Large intestine (tissue), 3 donors: ENCODE measurements at regions not wholly inside any gene's neighbourhood (a gene's known extent, or its start where the extent isn't known, plus 50 kb on each side); places are given as distances from the start of the nearest gene placed in this dataset.

Source experiments
- DNase-seq, 2 donors: peaks; one replicate each; pipeline versions ENCODE4 v3.0.0 to v3.0.0-alpha.2; 2013
- H3K27ac ChIP-seq: one replicate; pipeline ENCODE4 v1.5.1; 2013; ENCODE audit warnings: low read length
- H3K27me3 ChIP-seq: 2 replicates; pipeline ENCODE4 v1.6.1; 2013; ENCODE audit warnings: low read length; ENCODE audit not compliant: control insufficient read depth, insufficient read depth
- H3K36me3 ChIP-seq: 2 replicates; pipeline ENCODE4 v1.6.1; 2013; ENCODE audit warnings: low read length; ENCODE audit not compliant: control insufficient read depth, insufficient read depth
- H3K4me1 ChIP-seq: one replicate; pipeline ENCODE4 v1.6.1; 2013; ENCODE audit warnings: low read length; ENCODE audit not compliant: control insufficient read depth, insufficient read depth
- H3K4me3 ChIP-seq: one replicate; pipeline ENCODE4 v1.5.1; 2013; ENCODE audit warnings: low read length
- H3K9me3 ChIP-seq: one replicate; pipeline ENCODE4 v1.6.1; 2013; ENCODE audit warnings: mild to moderate bottlenecking, low read depth, low read length, moderate library complexity; ENCODE audit not compliant: control insufficient read depth
- WGBS: methylation state at CpG from one replicate; pipeline ENCODE4 v1.1.5; 2013; ENCODE audit warnings: low lambda C conversion rate; ENCODE audit not compliant: insufficient coverage; 5-methylcytosine and 5-hydroxymethylcytosine counted together

DNA sequence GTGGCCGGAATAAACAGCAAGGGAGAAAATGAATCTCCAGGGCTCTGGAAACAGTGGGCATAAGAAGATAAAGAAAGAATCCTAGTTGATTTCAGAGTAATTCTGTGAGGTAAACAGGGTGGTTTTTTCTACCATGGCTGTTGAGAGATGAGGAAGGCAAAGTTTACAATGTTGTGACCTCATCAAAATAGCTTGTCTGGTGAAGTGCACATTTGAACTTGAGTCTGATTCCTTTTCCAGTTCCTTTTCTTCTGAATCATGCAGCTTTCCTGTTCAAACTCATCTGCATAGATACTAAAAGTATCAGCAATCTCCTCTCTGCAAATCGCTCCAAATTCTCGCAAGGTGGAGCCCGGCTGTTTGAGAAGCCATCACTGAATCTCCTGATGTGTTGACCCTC is 161.7 kb downstream of the PLPP3 start:
- no peaks in the 10 kb centered on the region for H3K36me3 ChIP-seq
- H3K27me3 ChIP-seq, result no peaks in the 10 kb centered on the region
- H3K4me3 ChIP-seq, result no peak overlapping the region
- DNase-seq, result no peak
- H3K27ac ChIP-seq, result peak overlapping the region; percentile 18
- H3K9me3 ChIP-seq, result no peaks in the 10 kb centered on the region
- peaks cover 34% of the 10 kb centered on the region for H3K4me1 ChIP-seq
- WGBS, result 100% methylated on average over 1 of the region's 4 CpGs

DNA sequence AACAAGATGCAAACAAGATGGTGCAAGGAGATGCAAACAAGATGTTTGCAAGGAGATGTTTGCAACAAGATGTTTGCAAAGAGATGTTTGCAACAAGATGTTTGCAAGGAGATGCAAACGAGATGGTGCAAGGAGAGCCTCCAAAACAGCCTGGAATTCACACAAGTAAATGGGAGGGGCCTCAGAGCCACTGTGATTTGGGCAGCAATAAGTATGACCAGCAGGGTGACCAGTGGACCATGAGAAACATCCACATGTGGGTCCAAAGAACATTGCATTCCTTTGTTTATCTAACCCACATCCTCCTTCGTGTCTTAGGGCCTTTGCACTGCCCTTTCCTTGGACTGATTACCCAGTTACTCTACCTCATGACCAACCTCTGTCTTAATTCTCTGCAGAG is 162.9 kb downstream of the PLPP3 start:
- no peaks in the 10 kb centered on the region for H3K27me3 ChIP-seq
- H3K27ac ChIP-seq, result no peak overlapping the region
- H3K9me3 ChIP-seq, result no peaks in the 10 kb centered on the region
- H3K36me3 ChIP-seq, result no peaks in the 10 kb centered on the region
- WGBS, result 67% methylated on average over 2 of the region's 2 CpGs
- H3K4me3 ChIP-seq, result no peak overlapping the region
- peaks cover 34% of the 10 kb centered on the region for H3K4me1 ChIP-seq
- DNase-seq, result peak; percentile 48 to 65

DNA sequence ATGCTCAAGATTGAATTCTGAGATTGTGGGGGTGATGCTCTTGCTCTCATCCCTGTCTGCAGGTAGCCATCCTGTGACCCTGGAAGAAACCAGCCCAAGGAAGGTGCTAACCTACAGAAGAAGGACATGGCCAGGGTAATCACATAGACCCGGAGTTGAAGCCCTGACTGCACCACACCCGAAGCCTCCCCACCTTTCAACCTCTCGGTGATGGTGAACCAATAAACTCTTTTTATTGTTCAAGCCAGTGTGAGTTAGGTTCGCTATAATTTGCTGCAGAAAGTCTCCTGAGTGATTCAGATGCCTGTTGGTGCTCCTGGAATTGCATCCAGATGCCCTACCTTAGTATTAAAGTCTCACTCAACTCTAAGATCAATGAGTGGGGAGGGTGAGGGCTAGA is 163.6 kb downstream of the PLPP3 start:
- Histone ChIP-seq H3K36me3 (no peaks in the 10 kb centered on the region), H3K4me1 (peaks cover 34% of the 10 kb centered on the region), H3K9me3 (no peaks in the 10 kb centered on the region), H3K27me3 (no peaks in the 10 kb centered on the region), H3K27ac (no peak overlapping the region), H3K4me3 (no peak overlapping the region)
- no peak for DNase-seq
- no CpG with 5 or more reads among the region's 4 CpGs for WGBS

DNA sequence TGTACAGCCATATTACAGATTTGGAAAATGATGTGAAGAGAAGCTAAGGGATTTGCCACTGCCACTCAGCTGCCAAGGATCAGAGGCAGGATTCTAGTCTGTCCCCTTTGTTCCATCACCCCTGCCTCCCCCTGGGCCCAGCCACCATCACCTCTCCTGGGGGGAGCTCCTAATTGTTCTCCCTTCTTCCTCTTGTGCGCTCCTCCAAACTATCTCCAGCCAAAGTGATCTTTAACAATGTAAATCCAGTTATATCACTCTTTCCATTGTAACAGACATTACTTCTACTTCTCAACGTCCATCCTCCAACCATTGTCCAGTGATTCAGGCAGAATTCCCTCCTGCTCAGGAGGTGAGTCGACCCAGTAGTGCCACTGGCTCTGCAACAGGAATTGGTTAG is 164.1 kb downstream of the PLPP3 start:
- Histone ChIP-seq H3K9me3 (no peaks in the 10 kb centered on the region), H3K4me3 (no peak overlapping the region), H3K36me3 (no peaks in the 10 kb centered on the region), H3K4me1 (peaks cover 34% of the 10 kb centered on the region), H3K27me3 (no peaks in the 10 kb centered on the region), H3K27ac (no peak overlapping the region)
- no CpG with 5 or more reads among the region's 3 CpGs for WGBS
- DNase-seq, result no peak

DNA sequence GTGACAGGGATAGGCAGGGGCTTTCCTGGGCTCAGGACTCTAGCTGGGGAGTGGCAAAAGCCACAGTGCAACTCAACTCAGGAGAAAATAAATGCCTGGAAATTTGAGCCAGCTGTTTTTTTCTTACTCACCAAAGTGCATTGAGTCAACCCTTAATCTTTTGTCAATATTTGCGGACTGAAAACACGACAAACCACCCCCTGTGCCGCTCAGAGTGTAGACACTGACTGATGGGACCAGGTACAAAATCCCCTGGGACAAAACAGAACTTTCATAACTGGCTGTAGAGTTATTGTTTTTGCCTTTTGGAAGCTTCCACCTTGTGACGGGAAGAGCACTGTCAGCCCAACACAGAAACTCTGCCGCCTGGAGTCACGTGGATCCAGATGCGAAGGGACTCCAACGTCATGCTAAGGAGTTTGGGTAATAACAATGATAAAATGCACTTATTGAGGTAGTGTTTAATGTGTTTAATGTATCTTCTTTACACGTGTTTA is 164.6 kb downstream of the PLPP3 start:
- no peaks in the 10 kb centered on the region for H3K27me3 ChIP-seq
- H3K36me3 ChIP-seq, result no peaks in the 10 kb centered on the region
- H3K9me3 ChIP-seq, result no peaks in the 10 kb centered on the region
- no peak overlapping the region for H3K27ac ChIP-seq
- DNase-seq, result peak in 1 of 2 donors; percentile 77
- H3K4me3 ChIP-seq, result no peak overlapping the region
- no CpG with 5 or more reads among the region's 9 CpGs for WGBS
- peaks cover 34% of the 10 kb centered on the region for H3K4me1 ChIP-seq

DNA sequence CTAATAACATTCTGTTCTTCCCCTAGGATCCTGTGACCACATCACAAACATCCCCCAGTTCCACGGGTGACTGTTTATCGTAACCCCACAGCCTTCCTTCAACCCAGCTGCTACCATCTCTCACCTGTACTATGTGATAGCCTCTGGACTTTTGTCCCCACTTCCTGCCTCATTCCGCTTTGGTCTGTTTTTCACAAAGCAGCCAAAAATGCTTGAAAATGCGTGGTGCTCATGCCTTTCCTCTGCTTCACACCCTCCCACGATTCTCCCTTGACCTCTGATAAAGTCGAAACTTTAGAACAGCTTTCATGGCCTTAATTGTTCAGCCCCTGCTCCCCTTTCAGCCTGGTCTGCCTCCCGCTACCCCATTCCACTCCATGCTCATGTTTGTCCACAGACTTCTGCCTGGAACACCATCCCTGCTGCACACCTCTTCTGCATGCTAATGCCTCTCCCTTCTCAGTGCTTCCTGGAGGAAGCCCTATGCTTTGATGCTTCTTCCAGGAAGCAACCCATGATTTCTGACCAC is 165.6 kb downstream of the PLPP3 start:
- H3K36me3 ChIP-seq, result no peaks in the 10 kb centered on the region
- peaks cover 34% of the 10 kb centered on the region for H3K4me1 ChIP-seq
- WGBS, result 41% methylated on average over 2 of the region's 7 CpGs
- DNase-seq, result peak in 1 of 2 donors; percentile 48
- H3K4me3 ChIP-seq, result no peak overlapping the region
- H3K9me3 ChIP-seq, result no peaks in the 10 kb centered on the region
- H3K27me3 ChIP-seq, result no peaks in the 10 kb centered on the region
- H3K27ac ChIP-seq, result no peak overlapping the region

DNA sequence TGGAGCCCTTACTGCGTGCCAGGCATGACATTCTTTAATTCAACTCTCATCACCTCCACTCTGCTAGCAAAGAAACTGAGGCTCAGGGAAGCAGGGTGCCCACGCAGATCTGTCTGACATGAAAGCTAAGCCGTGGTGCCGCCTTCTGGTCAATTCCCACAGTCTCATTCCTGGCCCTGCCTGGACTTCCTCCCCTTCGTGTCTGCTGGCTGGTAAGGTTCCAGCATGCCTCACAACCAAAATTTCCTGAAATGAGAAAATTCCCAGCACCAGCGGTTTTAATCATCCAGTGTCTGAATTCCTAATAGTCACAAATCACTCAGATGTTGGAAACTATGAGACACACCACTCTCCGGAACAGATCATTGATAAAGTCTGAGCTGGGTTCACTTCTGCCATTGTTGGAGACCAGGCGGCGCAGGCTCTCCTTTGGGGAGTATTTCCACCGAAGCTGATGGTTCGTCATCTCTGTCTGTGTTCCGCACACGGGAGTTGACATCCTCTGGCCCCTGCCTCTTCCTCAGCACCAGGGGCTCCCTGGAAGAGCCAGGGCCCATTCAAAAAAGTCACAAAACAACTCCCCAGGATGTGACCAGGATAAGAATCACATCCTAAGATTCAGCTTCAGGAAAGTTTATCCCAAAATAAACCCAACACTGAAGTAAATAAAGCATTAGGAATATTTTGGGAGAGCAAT is 167.7 kb downstream of the PLPP3 start:
- H3K4me3 ChIP-seq, result no peak overlapping the region
- no peaks in the 10 kb centered on the region for H3K27me3 ChIP-seq
- no peaks in the 10 kb centered on the region for H3K9me3 ChIP-seq
- no peak overlapping the region for H3K27ac ChIP-seq
- 0% methylated on average over 1 of the region's 13 CpGs for WGBS
- no peaks in the 10 kb centered on the region for H3K36me3 ChIP-seq
- peaks cover 22% of the 10 kb centered on the region for H3K4me1 ChIP-seq
- DNase-seq, result no peak

DNA sequence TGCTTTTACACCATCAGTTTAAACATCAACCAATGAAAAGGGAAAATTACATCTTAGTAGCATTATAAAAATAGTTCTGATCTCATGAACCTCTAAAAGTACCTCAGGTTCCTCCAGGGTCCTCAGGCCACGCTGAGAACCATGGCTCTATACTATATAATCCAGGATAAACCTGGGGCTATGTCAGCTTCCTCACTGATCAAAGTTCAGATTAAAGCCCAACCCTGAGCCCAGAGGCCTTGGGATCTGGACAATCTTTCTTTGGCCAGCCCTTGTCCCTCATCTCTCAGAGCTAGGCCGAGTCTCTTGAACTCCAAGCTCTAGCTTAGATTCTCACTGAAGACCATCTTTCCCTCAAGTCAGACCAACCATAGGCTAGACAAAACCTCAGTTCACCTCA is 168.3 kb downstream of the PLPP3 start:
- no CpG with 5 or more reads among the region's 2 CpGs for WGBS
- H3K4me1 ChIP-seq, result peaks cover 18% of the 10 kb centered on the region
- no peak overlapping the region for H3K27ac ChIP-seq
- H3K9me3 ChIP-seq, result no peaks in the 10 kb centered on the region
- no peaks in the 10 kb centered on the region for H3K36me3 ChIP-seq
- no peak for DNase-seq
- H3K27me3 ChIP-seq, result no peaks in the 10 kb centered on the region
- H3K4me3 ChIP-seq, result no peak overlapping the region

DNA sequence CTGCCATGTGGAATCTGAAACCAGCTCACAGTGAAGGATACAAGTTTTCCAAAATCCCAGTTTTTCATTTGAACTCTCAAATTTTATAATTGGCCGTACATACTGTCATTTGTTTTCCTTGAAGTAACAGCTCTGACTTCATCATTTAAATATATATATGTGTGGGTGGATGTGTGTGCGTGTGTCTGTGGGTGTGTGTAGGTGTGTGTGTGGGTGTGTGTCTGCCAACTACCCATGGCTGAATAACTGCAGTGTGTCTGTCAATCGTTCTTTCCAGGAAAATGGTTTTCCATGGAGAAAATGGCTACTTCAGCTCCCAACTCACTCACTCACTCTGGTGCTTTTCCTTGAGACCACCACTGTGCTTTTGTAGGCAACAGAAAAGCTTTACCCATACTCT is 169.0 kb downstream of the PLPP3 start:
- DNase-seq, result no peak
- Histone ChIP-seq H3K36me3 (no peaks in the 10 kb centered on the region), H3K27ac (no peak overlapping the region), H3K9me3 (no peaks in the 10 kb centered on the region), H3K4me1 (peaks cover 13% of the 10 kb centered on the region), H3K4me3 (no peak overlapping the region), H3K27me3 (no peaks in the 10 kb centered on the region)
- no CpG with 5 or more reads among the region's 3 CpGs for WGBS

DNA sequence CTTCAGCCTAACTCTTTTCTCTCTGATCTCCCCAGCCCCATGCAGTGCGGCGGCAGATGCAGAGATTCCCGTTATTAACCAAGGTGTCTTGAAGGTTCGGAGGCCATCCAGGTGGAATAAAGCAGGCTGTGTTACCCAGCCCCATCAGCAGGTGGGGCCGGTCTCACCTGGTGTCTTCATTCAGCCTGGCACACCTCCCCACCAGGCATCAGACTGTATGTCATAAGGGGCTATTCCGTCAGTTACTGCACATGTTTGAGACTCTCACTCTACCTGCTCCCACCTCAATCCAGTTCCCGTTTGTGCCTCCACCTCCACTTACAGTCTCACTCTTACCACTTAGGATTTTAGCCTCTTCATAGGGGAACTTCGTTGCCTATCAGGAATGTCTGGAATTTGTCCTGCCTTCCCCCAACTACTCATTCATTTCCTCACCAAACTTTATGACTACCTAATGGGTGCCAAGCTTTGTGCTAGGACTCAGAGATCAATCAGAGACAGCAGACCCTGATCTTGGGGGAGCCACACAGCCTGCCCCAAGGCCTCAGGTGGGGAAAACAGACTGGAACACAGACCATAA is 170.2 kb downstream of the PLPP3 start:
- peaks cover 7% of the 10 kb centered on the region for H3K4me1 ChIP-seq
- no peak overlapping the region for H3K27ac ChIP-seq
- no peaks in the 10 kb centered on the region for H3K27me3 ChIP-seq
- H3K36me3 ChIP-seq, result no peaks in the 10 kb centered on the region
- no peaks in the 10 kb centered on the region for H3K9me3 ChIP-seq
- no CpG with 5 or more reads among the region's 8 CpGs for WGBS
- H3K4me3 ChIP-seq, result no peak overlapping the region
- peak; percentile 56 to 64 for DNase-seq
